ENCODE measurements at regions not wholly inside any gene's neighbourhood (a gene's known extent, or its start where the extent isn't known, plus 50 kb on each side); places are given as distances from the start of the nearest gene placed in this dataset.

- Histone ChIP-seq H3K27ac (ENCODE audit: insufficient read length, low read depth, low read length) (no peak overlapping the region), H2BK12ac (ENCODE audit: insufficient read length, low read depth, low read length) (no peak overlapping the region), H2BK5ac (ENCODE audit: insufficient read length, low read length) (no peak overlapping the region), H3K79me2 (ENCODE audit: insufficient read depth, low read length) (no peaks in the 10 kb centered on the region), H3K27me3 (ENCODE audit: insufficient read depth, low read length) (no peaks in the 10 kb centered on the region), H2AFZ (ENCODE audit: low read length) (no peak overlapping the region), H3K4me1 (ENCODE audit: insufficient read depth, low read length) (peaks cover 9% of the 10 kb centered on the region), H3T11ph (ENCODE audit: low read length) (no peak overlapping the region), H4K5ac (ENCODE audit: insufficient read length, low read depth, low read length) (no peak overlapping the region), H3K18ac (ENCODE audit: insufficient read length, low read depth, low read length) (no peak overlapping the region), H4K8ac (replicated peaks; ENCODE audit: insufficient read length, low read depth, low read length) (no peak overlapping the region), H3K79me1 (ENCODE audit: insufficient read depth, low read depth, low read length, poor library complexity, severe bottlenecking) (no peaks in the 10 kb centered on the region), H2BK20ac (ENCODE audit: low read depth, low read length, poor library complexity, severe bottlenecking) (peak overlapping the region; percentile 91), H3K14ac (ENCODE audit: insufficient read depth, low read length) (no peak overlapping the region), H3K23ac (ENCODE audit: insufficient read length, low read depth, low read length) (no peak overlapping the region), H3K23me2 (ENCODE audit: insufficient read length, low read depth, low read length, poor library complexity, severe bottlenecking) (no peaks in the 10 kb centered on the region), H3K4ac (ENCODE audit: low read depth, low read length) (no peak overlapping the region), H3K4me2 (ENCODE audit: insufficient read depth, insufficient read length, low read length) (no peak overlapping the region), H4K91ac (ENCODE audit: insufficient read length, low read depth, low read length) (no peak overlapping the region), H2AK5ac (ENCODE audit: insufficient read length, low read length) (no peak overlapping the region), H2BK15ac (ENCODE audit: low read depth, low read length) (no peak overlapping the region), H4K20me1 (ENCODE audit: control insufficient read depth, insufficient read depth, insufficient read length) (no peaks in the 10 kb centered on the region), H3K56ac (ENCODE audit: insufficient read length, low read depth, low read length) (no peak overlapping the region), H3K9ac (ENCODE audit: extremely low read depth, insufficient read length, low read length) (no peak overlapping the region), H3K9me3 (ENCODE audit: control insufficient read depth, low read depth, low read length) (no peaks in the 10 kb centered on the region), H2BK120ac (ENCODE audit: low read depth, low read length, poor library complexity, severe bottlenecking) (no peak overlapping the region)
- Mint-ChIP-seq H3K4me1 (peaks cover 54 to 57% of the 10 kb centered on the region in 2 experiments), H3K4me3 (no peak overlapping the region), H3K27ac (peak overlapping the region in 1 of 3 experiments; percentile 44; a peak in 4 of 7 replicates), H3K27me3 (ENCODE audit: low read depth) (no peaks in the 10 kb centered on the region), H3K9me3 (peaks cover 0 to 7% of the 10 kb centered on the region in 2 experiments; a peak in 3 of 5 replicates), H3K36me3 (ENCODE audit: insufficient read depth in 1 of 3, low read depth in 3 of 3) (peaks cover 4 to 10% (median 4%) of the 10 kb centered on the region in 3 experiments; a peak in 6 of 7 replicates)
- DNase-seq, result no peak
- no CpG with 5 or more reads among the region's 1 CpG for WGBS (ENCODE audit: extremely low coverage, insufficient read length, low lambda C conversion rate)
- TF ChIP-seq, protein P1, sequence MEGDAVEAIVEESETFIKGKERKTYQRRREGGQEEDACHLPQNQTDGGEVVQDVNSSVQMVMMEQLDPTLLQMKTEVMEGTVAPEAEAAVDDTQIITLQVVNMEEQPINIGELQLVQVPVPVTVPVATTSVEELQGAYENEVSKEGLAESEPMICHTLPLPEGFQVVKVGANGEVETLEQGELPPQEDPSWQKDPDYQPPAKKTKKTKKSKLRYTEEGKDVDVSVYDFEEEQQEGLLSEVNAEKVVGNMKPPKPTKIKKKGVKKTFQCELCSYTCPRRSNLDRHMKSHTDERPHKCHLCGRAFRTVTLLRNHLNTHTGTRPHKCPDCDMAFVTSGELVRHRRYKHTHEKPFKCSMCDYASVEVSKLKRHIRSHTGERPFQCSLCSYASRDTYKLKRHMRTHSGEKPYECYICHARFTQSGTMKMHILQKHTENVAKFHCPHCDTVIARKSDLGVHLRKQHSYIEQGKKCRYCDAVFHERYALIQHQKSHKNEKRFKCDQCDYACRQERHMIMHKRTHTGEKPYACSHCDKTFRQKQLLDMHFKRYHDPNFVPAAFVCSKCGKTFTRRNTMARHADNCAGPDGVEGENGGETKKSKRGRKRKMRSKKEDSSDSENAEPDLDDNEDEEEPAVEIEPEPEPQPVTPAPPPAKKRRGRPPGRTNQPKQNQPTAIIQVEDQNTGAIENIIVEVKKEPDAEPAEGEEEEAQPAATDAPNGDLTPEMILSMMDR (conservative IDR thresholded peaks at IDR 0.05), result no peak
Measured at GRCh38 chr6:15898693-15899092, 230.2 kb upstream of the MYLIP start.
